H9 (cell line): ENCODE measurements at regions not wholly inside any gene's neighbourhood (a gene's known extent, or its start where the extent isn't known, plus 50 kb on each side); places are given as distances from the start of the nearest gene placed in this dataset.

Experiments
- DNase-seq: peaks from one replicate; pipeline ENCODE4 v3.0.0-alpha.2; 2017
- H2AFZ ChIP-seq: one replicate; pipeline ENCODE4 v1.6.1; 2013; ENCODE audit warnings: mild to moderate bottlenecking, low read length, control low read depth, moderate library complexity
- H2AK5ac ChIP-seq: 2 replicates; pipeline ENCODE4 v1.6.1; 2013; ENCODE audit warnings: low read length, control low read depth, mixed read lengths; ENCODE audit not compliant: insufficient read length
- H2BK120ac ChIP-seq: one replicate; pipeline ENCODE4 v1.6.1; 2013; ENCODE audit warnings: low read depth, mild to moderate bottlenecking, low read length, control low read depth, inconsistent platforms; ENCODE audit not compliant: poor library complexity, severe bottlenecking
- H2BK12ac ChIP-seq: 2 replicates; pipeline ENCODE4 v1.6.1; 2013; ENCODE audit warnings: low read length, control low read depth, mixed read lengths, low read depth; ENCODE audit not compliant: insufficient read length
- H2BK15ac ChIP-seq: 2 replicates; pipeline ENCODE4 v1.6.1; 2013; ENCODE audit warnings: low read depth, low read length, control low read depth
- H2BK20ac ChIP-seq: one replicate; pipeline ENCODE4 v1.6.1; 2013; ENCODE audit warnings: low read depth, mild to moderate bottlenecking, low read length, control low read depth, inconsistent platforms; ENCODE audit not compliant: poor library complexity, severe bottlenecking
- H2BK5ac ChIP-seq: 2 replicates; pipeline ENCODE4 v1.6.1; 2013; ENCODE audit warnings: low read length, control low read depth, mixed read lengths; ENCODE audit not compliant: insufficient read length
- H3K14ac ChIP-seq: 2 replicates; pipeline ENCODE4 v1.6.1; 2013; ENCODE audit warnings: low read length, control low read depth; ENCODE audit not compliant: insufficient read depth
- H3K18ac ChIP-seq: 2 replicates; pipeline ENCODE4 v1.6.1; 2013; ENCODE audit warnings: low read depth, mild to moderate bottlenecking, mixed read lengths, low read length, control low read depth; ENCODE audit not compliant: insufficient read length
- H3K23ac ChIP-seq: 2 replicates; pipeline ENCODE4 v1.6.1; 2013; ENCODE audit warnings: low read length, control low read depth, mixed read lengths, low read depth; ENCODE audit not compliant: insufficient read length
- H3K23me2 ChIP-seq: 2 replicates; pipeline ENCODE4 v1.6.1; 2013; ENCODE audit warnings: low read depth, mild to moderate bottlenecking, mixed read lengths, low read length, control low read depth; ENCODE audit not compliant: insufficient read length, poor library complexity, severe bottlenecking
- H3K27ac ChIP-seq: 2 replicates; pipeline ENCODE4 v1.5.1; 2013; ENCODE audit warnings: low read length, control low read depth, mixed read lengths, low read depth; ENCODE audit not compliant: insufficient read length
- H3K27me3 ChIP-seq: 2 replicates; pipeline ENCODE4 v1.6.1; 2013; ENCODE audit warnings: low read length, control low read depth, inconsistent platforms; ENCODE audit not compliant: insufficient read depth
- H3K4ac ChIP-seq: 2 replicates; pipeline ENCODE4 v1.6.1; 2013; ENCODE audit warnings: low read depth, mild to moderate bottlenecking, control low read depth, inconsistent platforms, low read length, moderate library complexity
- H3K4me1 ChIP-seq: 2 replicates; pipeline ENCODE4 v1.6.1; 2013; ENCODE audit warnings: low read length, control low read depth, inconsistent platforms; ENCODE audit not compliant: insufficient read depth
- H3K4me2 ChIP-seq: 2 replicates; pipeline ENCODE4 v1.6.1; 2013; ENCODE audit warnings: low read length, control low read depth, mixed read lengths; ENCODE audit not compliant: insufficient read length, insufficient read depth
- H3K56ac ChIP-seq: 2 replicates; pipeline ENCODE4 v1.6.1; 2013; ENCODE audit warnings: low read depth, mild to moderate bottlenecking, mixed read lengths, low read length, control low read depth; ENCODE audit not compliant: insufficient read length
- H3K79me1 ChIP-seq: 2 replicates; pipeline ENCODE4 v1.6.1; 2013; ENCODE audit warnings: low read depth, mild to moderate bottlenecking, moderate library complexity, low read length, control low read depth, inconsistent platforms; ENCODE audit not compliant: insufficient read depth, poor library complexity, severe bottlenecking
- H3K79me2 ChIP-seq: 2 replicates; pipeline ENCODE4 v1.6.1; 2013; ENCODE audit warnings: low read length, control low read depth, inconsistent platforms; ENCODE audit not compliant: insufficient read depth
- H3K9ac ChIP-seq: 2 replicates; pipeline ENCODE4 v1.6.1; 2013; ENCODE audit warnings: low read length, control low read depth, mixed read lengths; ENCODE audit not compliant: insufficient read length; ENCODE audit errors: extremely low read depth
- H3K9me3 ChIP-seq: one replicate; pipeline ENCODE4 v1.6.1; 2013; ENCODE audit warnings: low read depth, low read length, inconsistent platforms; ENCODE audit not compliant: control insufficient read depth
- H3T11ph ChIP-seq: one replicate; pipeline ENCODE4 v1.6.1; 2013; ENCODE audit warnings: mild to moderate bottlenecking, low read length, control low read depth, inconsistent platforms
- H4K20me1 ChIP-seq: one replicate; pipeline ENCODE4 v1.6.1; 2013; ENCODE audit not compliant: control insufficient read depth, insufficient read length, insufficient read depth
- H4K5ac ChIP-seq: 2 replicates; pipeline ENCODE4 v1.6.1; 2013; ENCODE audit warnings: low read depth, mild to moderate bottlenecking, mixed read lengths, low read length, control low read depth; ENCODE audit not compliant: insufficient read length
- H4K8ac ChIP-seq: replicated peaks from 2 replicates; pipeline ENCODE4 v1.6.1; 2013; ENCODE audit warnings: low read length, control low read depth, mixed read lengths, low read depth; ENCODE audit not compliant: insufficient read length
- H4K91ac ChIP-seq: 2 replicates; pipeline ENCODE4 v1.6.1; 2013; ENCODE audit warnings: low read depth, mild to moderate bottlenecking, moderate library complexity, mixed read lengths, low read length, control low read depth; ENCODE audit not compliant: insufficient read length
- H3K27ac Mint-ChIP-seq, 3 experiments: 2 replicates in 2 of 3; 3 replicates in 1 of 3; pipeline ENCODE4 v1.8.0; 2020 to 2021; ENCODE audit warnings: mixed read lengths in 3 of 3, mild to moderate bottlenecking in 1 of 3, moderate library complexity in 1 of 3
- H3K27me3 Mint-ChIP-seq: 2 replicates; pipeline ENCODE4 v1.8.0; 2021; ENCODE audit warnings: low read depth, mild to moderate bottlenecking, moderate library complexity, mixed read lengths
- H3K36me3 Mint-ChIP-seq, 3 experiments: 2 replicates in 2 of 3; 3 replicates in 1 of 3; pipeline ENCODE4 v1.8.0; 2020 to 2021; ENCODE audit warnings: low read depth in 3 of 3, mixed read lengths in 3 of 3; ENCODE audit not compliant: insufficient read depth in 1 of 3
- H3K4me1 Mint-ChIP-seq, 2 experiments: 2 replicates each; pipeline ENCODE4 v1.8.0; 2020; ENCODE audit warnings: mixed read lengths in 2 of 2
- H3K4me3 Mint-ChIP-seq, 2 experiments: 2 replicates in 1 of 2; 3 replicates in 1 of 2; pipeline ENCODE4 v1.8.0; 2020 to 2021; ENCODE audit warnings: mild to moderate bottlenecking in 2 of 2, mixed read lengths in 2 of 2, moderate library complexity in 1 of 2
- H3K9me3 Mint-ChIP-seq, 2 experiments: 2 replicates in 1 of 2; 3 replicates in 1 of 2; pipeline ENCODE4 v1.8.0; 2020; ENCODE audit warnings: mild to moderate bottlenecking in 2 of 2, mixed read lengths in 2 of 2, moderate library complexity in 1 of 2
- WGBS: extraction: QIAGEN DNeasy Blood & Tissue Kit; methylation state at CpG from one replicate; pipeline ENCODE4 v1.1.7; 2013; ENCODE audit warnings: missing lambda C conversion rate, low lambda C conversion rate, mixed read lengths; ENCODE audit not compliant: insufficient read length; ENCODE audit errors: extremely low coverage; 5-methylcytosine and 5-hydroxymethylcytosine counted together
- TF ChIP-seq, protein P1 (sequence below): fragments of 200-600 bp; sonication (generic); conservative IDR thresholded peaks from 3 replicates; pipeline ENCODE4 v1.8.0; 2021; ENCODE audit warnings: antibody characterized with exemption, mild to moderate bottlenecking

DNA sequence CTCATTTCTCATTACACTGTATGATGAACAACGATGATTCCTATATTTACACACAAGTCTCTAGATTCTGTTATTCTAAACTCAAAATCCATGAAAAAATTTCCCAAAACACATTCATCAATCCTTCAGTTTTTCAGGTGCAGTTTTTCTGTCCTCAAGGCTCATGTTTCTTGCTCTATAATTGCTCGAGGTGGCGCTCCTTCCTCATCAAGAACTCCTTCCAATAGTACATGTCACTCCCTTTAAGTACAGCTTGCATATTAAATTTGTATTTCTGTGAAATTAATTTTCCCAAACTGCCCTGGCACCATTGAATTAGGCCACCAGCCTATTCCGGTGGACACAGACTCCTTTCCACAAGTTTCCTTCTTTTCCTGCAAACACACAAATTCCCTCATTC is 188.7 kb upstream of the MINDY3 start:
- H4K20me1 ChIP-seq, result no peaks in the 10 kb centered on the region
- no peak overlapping the region for H3K4me3 Mint-ChIP-seq
- no peak overlapping the region for H3K4me2 ChIP-seq
- no peaks in the 10 kb centered on the region for H3K23me2 ChIP-seq
- no peak overlapping the region for H3T11ph ChIP-seq
- H3K27me3 Mint-ChIP-seq, result no peaks in the 10 kb centered on the region
- no peaks in the 10 kb centered on the region for H3K36me3 Mint-ChIP-seq
- no CpG with 5 or more reads among the region's 4 CpGs for WGBS
- H3K9me3 ChIP-seq, result no peaks in the 10 kb centered on the region
- no peak overlapping the region for H3K27ac Mint-ChIP-seq
- H3K14ac ChIP-seq, result no peak overlapping the region
- TF ChIP-seq, protein P1, sequence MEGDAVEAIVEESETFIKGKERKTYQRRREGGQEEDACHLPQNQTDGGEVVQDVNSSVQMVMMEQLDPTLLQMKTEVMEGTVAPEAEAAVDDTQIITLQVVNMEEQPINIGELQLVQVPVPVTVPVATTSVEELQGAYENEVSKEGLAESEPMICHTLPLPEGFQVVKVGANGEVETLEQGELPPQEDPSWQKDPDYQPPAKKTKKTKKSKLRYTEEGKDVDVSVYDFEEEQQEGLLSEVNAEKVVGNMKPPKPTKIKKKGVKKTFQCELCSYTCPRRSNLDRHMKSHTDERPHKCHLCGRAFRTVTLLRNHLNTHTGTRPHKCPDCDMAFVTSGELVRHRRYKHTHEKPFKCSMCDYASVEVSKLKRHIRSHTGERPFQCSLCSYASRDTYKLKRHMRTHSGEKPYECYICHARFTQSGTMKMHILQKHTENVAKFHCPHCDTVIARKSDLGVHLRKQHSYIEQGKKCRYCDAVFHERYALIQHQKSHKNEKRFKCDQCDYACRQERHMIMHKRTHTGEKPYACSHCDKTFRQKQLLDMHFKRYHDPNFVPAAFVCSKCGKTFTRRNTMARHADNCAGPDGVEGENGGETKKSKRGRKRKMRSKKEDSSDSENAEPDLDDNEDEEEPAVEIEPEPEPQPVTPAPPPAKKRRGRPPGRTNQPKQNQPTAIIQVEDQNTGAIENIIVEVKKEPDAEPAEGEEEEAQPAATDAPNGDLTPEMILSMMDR, result peak; percentile 47
- no peak overlapping the region for H2BK15ac ChIP-seq
- no peak overlapping the region for H2AFZ ChIP-seq
- H3K56ac ChIP-seq, result no peak overlapping the region
- no peak overlapping the region for H3K23ac ChIP-seq
- no peak overlapping the region for H3K18ac ChIP-seq
- H2BK20ac ChIP-seq, result no peak overlapping the region
- H3K4me1 Mint-ChIP-seq, result no peaks in the 10 kb centered on the region
- H2BK120ac ChIP-seq, result no peak overlapping the region
- no peak for DNase-seq
- no peaks in the 10 kb centered on the region for H3K79me1 ChIP-seq
- no peak overlapping the region for H3K4ac ChIP-seq
- H3K9ac ChIP-seq, result no peak overlapping the region
- no peaks in the 10 kb centered on the region for H3K4me1 ChIP-seq
- no peak overlapping the region for H3K27ac ChIP-seq
- H4K5ac ChIP-seq, result no peak overlapping the region
- no peak overlapping the region for H2AK5ac ChIP-seq
- no peak overlapping the region for H2BK12ac ChIP-seq
- H4K8ac ChIP-seq, result no peak overlapping the region
- no peaks in the 10 kb centered on the region for H3K27me3 ChIP-seq
- H3K79me2 ChIP-seq, result no peaks in the 10 kb centered on the region
- H2BK5ac ChIP-seq, result no peak overlapping the region
- H3K9me3 Mint-ChIP-seq, result no peaks in the 10 kb centered on the region
- H4K91ac ChIP-seq, result no peak overlapping the region
